ENCODE measurements at regions not wholly inside any gene's neighbourhood (a gene's known extent, or its start where the extent isn't known, plus 50 kb on each side); places are given as distances from the start of the nearest gene placed in this dataset.
"Not testable (repeated sequence)": the region's sequence is repeated elsewhere in the genome, so short reads cannot be mapped to it uniquely, and the experiment has no call there.

GRCh38 chr2:230603317-230603716 is 109.3 kb upstream of the CAB39 start:
- not testable (repeated sequence) for TF ChIP-seq CTCF, EP300 (IDR thresholded peaks at IDR 0.05)

Measured in suprapubic skin (tissue), 3 donors.